ENCODE measurements at regions not wholly inside any gene's neighbourhood (a gene's known extent, or its start where the extent isn't known, plus 50 kb on each side); places are given as distances from the start of the nearest gene placed in this dataset.
A peak's percentile ranks its signal among the peaks of the same experiment; 100 is the strongest.

GRCh38 chr12:24079083-24079482, 129.6 kb upstream of the SOX5 start:
- H3K4me2 ChIP-seq, result no peak overlapping the region
- H2AFZ ChIP-seq, result no peak overlapping the region
- H3K4me1 ChIP-seq (ENCODE audit: insufficient read depth), result no peaks in the 10 kb centered on the region
- no peak for DNase-seq (ENCODE audit: low spot score)
- no peaks in the 10 kb centered on the region for H3K79me2 ChIP-seq
- peak overlapping the region; percentile 16 for H3K27ac ChIP-seq
- no peaks in the 10 kb centered on the region for H3K36me3 ChIP-seq (replicated peaks; ENCODE audit: insufficient read depth, low read depth)
- H4K20me1 ChIP-seq (ENCODE audit: insufficient read depth, poor library complexity, severe bottlenecking), result no peaks in the 10 kb centered on the region
- no peaks in the 10 kb centered on the region for H3K9me3 ChIP-seq (ENCODE audit: low read depth)
- TF ChIP-seq EZH2phosphoT487 (IDR thresholded peaks at IDR 0.05; ENCODE audit: low read depth, severe bottlenecking, unreplicated experiment) (no peak), CTCF (IDR thresholded peaks at IDR 0.05; ENCODE audit: poor library complexity) (no peak), EZH2 (IDR thresholded peaks at IDR 0.05; ENCODE audit: borderline replicate concordance) (no peak)
- WGBS (ENCODE audit: low lambda C conversion rate, missing lambda C conversion rate), result 76% methylated on average over 2 of the region's 2 CpGs
- H3K9me2 ChIP-seq (replicated peaks; ENCODE audit: insufficient read depth), result no peaks in the 10 kb centered on the region
- no peak overlapping the region for H3K4me3 ChIP-seq
- no peaks in the 10 kb centered on the region for H3K27me3 ChIP-seq

- Histone ChIP-seq H3K4me2 (peak overlapping the region; percentile 9), H3K9me3 (ENCODE audit: low read depth) (no peaks in the 10 kb centered on the region), H3K79me2 (no peaks in the 10 kb centered on the region), H3K4me1 (ENCODE audit: insufficient read depth) (no peaks in the 10 kb centered on the region), H2AFZ (no peak overlapping the region), H3K36me3 (replicated peaks; ENCODE audit: insufficient read depth, low read depth) (no peaks in the 10 kb centered on the region), H3K27me3 (no peaks in the 10 kb centered on the region), H3K27ac (peak overlapping the region; percentile 31), H3K4me3 (no peak overlapping the region), H3K9me2 (replicated peaks; ENCODE audit: insufficient read depth) (no peaks in the 10 kb centered on the region), H4K20me1 (ENCODE audit: insufficient read depth, poor library complexity, severe bottlenecking) (no peaks in the 10 kb centered on the region)
- peak; percentile 57 for DNase-seq (ENCODE audit: low spot score)
- TF ChIP-seq EZH2 (IDR thresholded peaks at IDR 0.05; ENCODE audit: borderline replicate concordance) (no peak), CTCF (IDR thresholded peaks at IDR 0.05; ENCODE audit: poor library complexity) (no peak), EZH2phosphoT487 (IDR thresholded peaks at IDR 0.05; ENCODE audit: low read depth, severe bottlenecking, unreplicated experiment) (no peak)
- 23% methylated on average over 1 of the region's 1 CpG for WGBS (ENCODE audit: low lambda C conversion rate, missing lambda C conversion rate)
Measured at GRCh38 chr12:24078318-24078765, 128.9 kb upstream of the SOX5 start.

- WGBS (ENCODE audit: low lambda C conversion rate, missing lambda C conversion rate), result 85% methylated on average over 5 of the region's 5 CpGs
- Histone ChIP-seq H3K4me2 (no peak overlapping the region), H3K4me3 (no peak overlapping the region), H4K20me1 (ENCODE audit: insufficient read depth, poor library complexity, severe bottlenecking) (no peaks in the 10 kb centered on the region), H3K4me1 (ENCODE audit: insufficient read depth) (no peaks in the 10 kb centered on the region), H3K9me3 (ENCODE audit: low read depth) (no peaks in the 10 kb centered on the region), H3K9me2 (replicated peaks; ENCODE audit: insufficient read depth) (no peaks in the 10 kb centered on the region), H3K27me3 (no peaks in the 10 kb centered on the region), H2AFZ (no peak overlapping the region), H3K79me2 (no peaks in the 10 kb centered on the region), H3K36me3 (replicated peaks; ENCODE audit: insufficient read depth, low read depth) (no peaks in the 10 kb centered on the region), H3K27ac (no peak overlapping the region)
- TF ChIP-seq EZH2 (IDR thresholded peaks at IDR 0.05; ENCODE audit: borderline replicate concordance), result no peak
- TF ChIP-seq CTCF (IDR thresholded peaks at IDR 0.05; ENCODE audit: poor library complexity), result no peak
- TF ChIP-seq EZH2phosphoT487 (IDR thresholded peaks at IDR 0.05; ENCODE audit: low read depth, severe bottlenecking, unreplicated experiment), result no peak
- DNase-seq (ENCODE audit: low spot score), result no peak
Measured at GRCh38 chr12:24077161-24077560, 127.7 kb upstream of the SOX5 start.

GRCh38 chr12:24075650-24076049, 126.2 kb upstream of the SOX5 start:
- WGBS (ENCODE audit: low lambda C conversion rate, missing lambda C conversion rate), result 100% methylated on average over 1 of the region's 1 CpG
- H3K36me3 ChIP-seq (replicated peaks; ENCODE audit: insufficient read depth, low read depth), result no peaks in the 10 kb centered on the region
- TF ChIP-seq CTCF (IDR thresholded peaks at IDR 0.05; ENCODE audit: poor library complexity) (no peak), EZH2 (IDR thresholded peaks at IDR 0.05; ENCODE audit: borderline replicate concordance) (no peak), EZH2phosphoT487 (IDR thresholded peaks at IDR 0.05; ENCODE audit: low read depth, severe bottlenecking, unreplicated experiment) (no peak)
- no peak overlapping the region for H3K27ac ChIP-seq
- no peak for DNase-seq (ENCODE audit: low spot score)
- H3K4me3 ChIP-seq, result no peak overlapping the region
- no peaks in the 10 kb centered on the region for H4K20me1 ChIP-seq (ENCODE audit: insufficient read depth, poor library complexity, severe bottlenecking)
- H2AFZ ChIP-seq, result no peak overlapping the region
- H3K9me2 ChIP-seq (replicated peaks; ENCODE audit: insufficient read depth), result no peaks in the 10 kb centered on the region
- H3K4me1 ChIP-seq (ENCODE audit: insufficient read depth), result no peaks in the 10 kb centered on the region
- no peaks in the 10 kb centered on the region for H3K79me2 ChIP-seq
- no peaks in the 10 kb centered on the region for H3K27me3 ChIP-seq
- no peaks in the 10 kb centered on the region for H3K9me3 ChIP-seq (ENCODE audit: low read depth)
- H3K4me2 ChIP-seq, result no peak overlapping the region
